ENCODE measurements at regions not wholly inside any gene's neighbourhood (a gene's known extent, or its start where the extent isn't known, plus 50 kb on each side); places are given as distances from the start of the nearest gene placed in this dataset.

GRCh38 chr9:71515107-71515506, 253.2 kb downstream of the CEMIP2 start:
- TF ChIP-seq POLR2A (IDR thresholded peaks at IDR 0.05; ENCODE audit: low read depth, low read length) (no peak), CTCF (IDR thresholded peaks at IDR 0.05; ENCODE audit: extremely low read depth in 1 of 2, insufficient read depth in 1 of 2, low read depth in 1 of 2, low read length in 2 of 2) (no peak), EZH2 (IDR thresholded peaks at IDR 0.05; ENCODE audit: borderline replicate concordance, low read depth, low read length, severe bottlenecking) (no peak)

All from endothelial cell of umbilical vein (primary cell).